ENCODE measurements at regions not wholly inside any gene's neighbourhood (a gene's known extent, or its start where the extent isn't known, plus 50 kb on each side); places are given as distances from the start of the nearest gene placed in this dataset.

GRCh38 chr6:23647045-23647444 lies 479.0 kb upstream of the NRSN1 start:
- no peak for DNase-seq (ENCODE audit: low read depth)
- H3K4me3 ChIP-seq (ENCODE audit: low read depth, low read length): no peak overlapping the region
- TF ChIP-seq CTCF (IDR thresholded peaks at IDR 0.05; ENCODE audit: insufficient read depth, low read depth, low read length): no peak

GRCh38 chr6:23650676-23651075 lies 475.3 kb upstream of the NRSN1 start:
- DNase-seq (ENCODE audit: low read depth): no peak
- TF ChIP-seq CTCF (IDR thresholded peaks at IDR 0.05; ENCODE audit: insufficient read depth, low read depth, low read length): no peak
- no peak overlapping the region for H3K4me3 ChIP-seq (ENCODE audit: low read depth, low read length)

GRCh38 chr6:23654745-23655144 lies 471.3 kb upstream of the NRSN1 start:
- TF ChIP-seq CTCF (IDR thresholded peaks at IDR 0.05; ENCODE audit: insufficient read depth, low read depth, low read length): no peak
- DNase-seq (ENCODE audit: low read depth): no peak
- H3K4me3 ChIP-seq (ENCODE audit: low read depth, low read length): no peak overlapping the region

- no peak overlapping the region for H3K4me3 ChIP-seq (ENCODE audit: low read depth, low read length)
- TF ChIP-seq CTCF (IDR thresholded peaks at IDR 0.05; ENCODE audit: insufficient read depth, low read depth, low read length): no peak
- peak; percentile 3 for DNase-seq (ENCODE audit: low read depth)
Measured at GRCh38 chr6:23655525-23655924, 470.5 kb upstream of the NRSN1 start.

GRCh38 chr6:23656255-23657194 lies 469.5 kb upstream of the NRSN1 start:
- H3K4me3 ChIP-seq (ENCODE audit: low read depth, low read length): no peak overlapping the region
- no peak for DNase-seq (ENCODE audit: low read depth)
- no peak for TF ChIP-seq CTCF (IDR thresholded peaks at IDR 0.05; ENCODE audit: insufficient read depth, low read depth, low read length)

- DNase-seq (ENCODE audit: low read depth): peak; percentile 12
- peak; percentile 25 for TF ChIP-seq CTCF (IDR thresholded peaks at IDR 0.05; ENCODE audit: insufficient read depth, low read depth, low read length)
- H3K4me3 ChIP-seq (ENCODE audit: low read depth, low read length): no peak overlapping the region
Measured at GRCh38 chr6:23659125-23659524, 466.9 kb upstream of the NRSN1 start.

Data from fibroblast of villous mesenchyme (primary cell).